Retina (tissue), 1 donor: ENCODE measurements at regions not wholly inside any gene's neighbourhood (a gene's known extent, or its start where the extent isn't known, plus 50 kb on each side); places are given as distances from the start of the nearest gene placed in this dataset.
"Not testable (repeated sequence)": the region's sequence is repeated elsewhere in the genome, so short reads cannot be mapped to it uniquely, and the experiment has no call there.

Experiments used
- DNase-seq: peaks from one replicate; pipeline ENCODE4 v3.0.0-alpha.2; 2016

DNA sequence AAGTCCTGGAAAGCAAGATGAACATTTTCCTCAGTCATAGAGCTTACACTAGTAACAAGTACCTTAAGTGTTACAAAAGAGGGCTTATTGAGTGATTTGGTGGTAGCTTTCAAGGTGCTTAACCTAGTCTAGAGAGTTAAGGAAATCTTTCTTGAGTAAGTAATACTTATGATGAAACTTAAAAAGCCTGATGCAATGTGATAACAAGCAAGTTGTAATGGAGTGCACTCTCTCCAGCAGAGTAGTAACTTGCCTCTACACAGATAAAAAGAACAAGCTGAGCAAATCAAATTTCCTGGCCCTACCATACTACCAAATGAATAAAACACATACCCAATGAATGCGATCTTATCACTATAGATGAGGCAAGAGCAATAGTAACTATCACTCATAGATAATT, 639.9 kb upstream of the FBXO33 start:
- DNase-seq, result no peak

DNA sequence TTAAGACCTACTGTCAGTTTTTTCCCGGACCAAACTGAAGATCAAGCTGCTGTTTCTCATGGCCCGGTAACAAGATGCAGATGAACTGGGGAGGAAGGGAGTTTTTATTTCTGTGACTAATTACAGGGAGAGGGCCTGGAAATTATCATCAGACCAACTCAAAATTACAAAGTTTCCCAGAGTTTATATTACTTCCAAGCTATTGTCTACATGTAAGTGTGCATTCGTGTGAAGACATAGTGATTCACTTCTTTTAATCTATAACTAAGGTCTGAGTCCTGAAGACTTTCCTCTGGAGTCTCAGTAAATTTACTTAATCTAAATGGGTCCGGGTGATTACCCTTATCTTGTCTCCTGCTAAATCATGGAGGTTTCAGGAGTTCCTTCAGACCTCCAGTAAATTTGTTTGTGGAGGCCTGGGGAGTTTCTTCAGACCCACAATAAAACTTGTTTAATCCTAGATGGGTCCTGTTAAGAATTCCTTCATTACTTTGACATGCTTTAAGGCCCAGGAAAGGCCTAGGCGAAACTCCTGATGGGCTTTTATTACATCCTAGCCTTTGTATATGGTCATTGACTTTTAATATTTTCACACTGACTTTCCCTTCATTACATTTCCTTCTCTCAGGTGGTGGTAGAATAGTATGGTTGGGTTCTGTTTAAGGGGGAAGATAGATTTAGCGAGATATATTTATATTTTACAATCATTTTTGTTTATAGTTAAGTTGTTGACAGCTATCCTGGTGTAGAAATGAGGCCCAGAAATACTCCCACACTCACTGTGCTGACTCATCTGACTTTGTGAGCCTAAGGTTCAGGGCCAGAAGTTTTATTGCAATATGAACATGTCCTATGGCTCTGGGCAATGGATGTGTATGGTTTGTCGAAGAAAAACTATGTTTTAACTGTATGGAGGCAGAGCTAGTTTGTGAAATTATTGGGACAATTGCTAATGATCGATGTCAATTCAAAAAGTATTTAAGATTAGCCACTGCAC, 627.0 kb upstream of the FBXO33 start:
- DNase-seq, result no peak

- DNase-seq, result no peak
Observed at GRCh38 chr14:40053416-40053815, 621.2 kb upstream of the FBXO33 start.

GRCh38 chr14:40028991-40029390, 596.8 kb upstream of the FBXO33 start:
- DNase-seq, result no peak

GRCh38 chr14:40025101-40025500, 592.9 kb upstream of the FBXO33 start:
- no peak for DNase-seq

DNA sequence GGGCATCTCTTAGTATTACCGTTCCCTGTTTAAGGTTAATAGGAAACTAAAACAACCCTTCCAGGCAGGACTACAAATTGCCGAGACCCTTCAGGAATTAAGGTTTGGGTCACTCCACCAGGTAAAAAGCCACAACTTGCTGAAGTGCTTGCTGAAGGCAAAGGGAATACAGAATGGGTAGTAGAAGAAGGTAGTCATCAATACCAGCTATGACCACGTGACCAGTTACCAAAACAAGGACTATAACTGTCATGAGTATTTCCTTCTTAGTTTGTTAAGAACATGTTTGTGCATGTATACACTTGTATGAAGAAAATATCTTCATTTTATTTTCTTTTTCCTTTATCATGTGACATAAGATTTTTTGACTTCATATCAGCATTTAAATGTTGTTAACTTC, 578.7 kb upstream of the FBXO33 start:
- DNase-seq, result no peak

DNA sequence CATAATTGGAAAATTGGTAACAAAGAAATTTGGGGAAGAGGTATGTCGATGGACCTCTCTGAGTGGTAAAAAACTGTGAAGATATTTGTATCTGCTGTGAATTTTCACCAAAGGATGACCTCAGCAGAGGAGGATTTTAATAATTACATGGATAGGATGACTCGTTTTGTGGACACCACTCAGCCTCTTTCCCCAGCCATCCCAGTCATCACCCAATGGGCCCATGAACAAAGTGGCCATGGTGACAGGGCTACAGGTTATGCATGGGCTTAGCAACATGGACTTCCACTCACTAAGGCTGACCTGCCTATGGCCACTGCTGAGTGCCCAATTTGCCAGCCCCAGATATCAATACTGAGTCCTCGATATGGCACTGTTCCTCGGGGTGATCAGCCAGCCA, 577.5 kb upstream of the FBXO33 start:
- DNase-seq, result no peak

- DNase-seq, result not testable (repeated sequence)
Observed at GRCh38 chr14:40008345-40008744, 576.1 kb upstream of the FBXO33 start.

- no peak for DNase-seq
Observed at GRCh38 chr14:40004871-40005500, 572.8 kb upstream of the FBXO33 start.

- no peak for DNase-seq
Observed at GRCh38 chr14:40003773-40004172, 571.5 kb upstream of the FBXO33 start.

- no peak for DNase-seq
Observed at GRCh38 chr14:39998854-39999253, 566.6 kb upstream of the FBXO33 start.

DNA sequence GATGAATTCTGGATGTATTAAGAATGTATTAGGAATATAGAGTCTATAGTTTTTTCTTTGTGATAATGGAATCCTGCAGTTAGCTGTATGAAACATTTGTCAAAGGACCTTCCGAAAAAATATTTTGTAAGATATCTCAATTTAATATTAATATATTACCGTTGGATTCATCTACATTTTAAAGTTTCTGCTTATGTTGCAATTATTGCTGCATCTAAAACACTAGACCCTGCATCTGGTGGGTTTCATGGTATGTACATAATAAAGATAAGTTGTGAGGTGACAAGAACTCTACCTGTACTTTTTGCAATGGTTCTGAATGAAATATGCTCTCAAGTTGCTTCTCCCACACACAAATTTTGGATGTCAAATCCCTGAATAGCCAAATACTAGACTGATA, 565.9 kb upstream of the FBXO33 start:
- no peak for DNase-seq

GRCh38 chr14:39991041-39991440, 558.8 kb upstream of the FBXO33 start:
- no peak for DNase-seq

- DNase-seq, result peak; percentile 7
Observed at GRCh38 chr14:39988939-39989338, 556.7 kb upstream of the FBXO33 start.

DNA sequence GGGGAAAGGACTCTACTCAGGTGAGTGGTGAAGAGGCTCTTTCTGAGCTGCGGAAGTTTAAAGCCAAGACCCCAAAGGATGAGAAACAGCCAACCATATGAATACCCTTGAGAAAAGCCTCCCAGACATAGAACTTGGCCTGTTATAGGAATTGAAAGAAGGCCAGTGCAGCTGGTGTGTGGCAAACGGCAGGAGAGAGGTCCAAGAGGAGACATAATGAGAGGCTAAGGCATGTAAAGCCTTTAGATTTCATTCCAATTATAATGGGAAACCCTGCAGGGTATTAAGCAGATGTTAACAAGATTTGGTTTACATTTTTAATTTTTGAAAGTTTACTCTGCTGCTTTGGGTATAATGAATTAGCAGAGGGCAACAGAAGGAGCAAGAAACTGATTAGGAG, 552.1 kb upstream of the FBXO33 start:
- no peak for DNase-seq

DNA sequence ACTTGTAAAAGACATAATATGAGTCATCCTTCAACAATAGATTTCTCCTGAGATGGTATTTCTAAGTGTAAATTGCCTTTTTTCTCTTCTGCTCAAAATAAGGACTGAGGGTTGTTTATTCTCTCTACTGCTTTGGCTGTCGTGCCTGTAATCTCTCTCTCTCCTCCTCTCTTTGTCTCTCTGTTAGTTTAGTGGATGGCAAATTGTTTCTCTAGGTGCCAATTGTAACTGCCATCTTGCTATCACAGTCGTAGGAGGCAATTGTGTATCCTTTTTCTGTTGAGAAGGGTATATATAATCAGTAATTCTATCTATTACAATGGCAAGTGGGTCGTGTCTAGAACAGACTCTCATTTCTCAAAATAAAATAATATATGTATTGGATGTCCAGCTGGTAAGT, 545.0 kb upstream of the FBXO33 start:
- no peak for DNase-seq

- DNase-seq, result no peak
Observed at GRCh38 chr14:39974036-39974435, 541.8 kb upstream of the FBXO33 start.

DNA sequence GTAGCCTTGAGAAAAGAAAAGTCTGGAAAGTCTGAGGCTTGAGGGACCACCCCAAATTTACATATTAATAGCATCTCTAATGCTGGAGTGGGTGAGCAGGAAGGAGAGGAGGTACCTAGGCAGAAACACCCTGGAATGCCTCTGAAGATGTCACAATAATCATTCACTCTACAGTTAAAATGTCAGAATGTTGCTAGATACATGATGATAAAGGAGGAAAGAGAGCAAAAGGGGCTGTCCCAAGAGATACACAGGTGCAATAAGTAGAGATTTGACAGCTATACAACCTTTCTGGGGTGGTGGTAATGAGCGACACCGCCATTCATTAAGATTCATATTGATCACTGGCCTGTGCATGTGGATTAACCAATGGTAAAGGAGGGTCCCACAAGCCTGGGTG, 540.5 kb upstream of the FBXO33 start:
- no peak for DNase-seq

- DNase-seq, result no peak
Observed at GRCh38 chr14:39967885-39968284, 535.7 kb upstream of the FBXO33 start.

- DNase-seq, result no peak
Observed at GRCh38 chr14:39957987-39958386, 525.8 kb upstream of the FBXO33 start.

- no peak for DNase-seq
Observed at GRCh38 chr14:39957290-39957689, 525.1 kb upstream of the FBXO33 start.

GRCh38 chr14:39956372-39956771, 524.1 kb upstream of the FBXO33 start:
- no peak for DNase-seq

- no peak for DNase-seq
Observed at GRCh38 chr14:39948235-39948634, 516.0 kb upstream of the FBXO33 start.

GRCh38 chr14:39946807-39947206, 514.6 kb upstream of the FBXO33 start:
- no peak for DNase-seq
